ENCODE measurements at regions not wholly inside any gene's neighbourhood (a gene's known extent, or its start where the extent isn't known, plus 50 kb on each side); places are given as distances from the start of the nearest gene placed in this dataset.
A peak's percentile ranks its signal among the peaks of the same experiment; 100 is the strongest.

- TF ChIP-seq CTCF (IDR thresholded peaks at IDR 0.05; ENCODE audit: low read depth, low read length, missing control alignments): no peak
- no peak overlapping the region for H3K4me3 ChIP-seq (replicated peaks; ENCODE audit: low read depth, low read length)
- peak; percentile 84 for DNase-seq (ENCODE audit: extremely low read depth, low read depth)
These were observed 195.4 kb downstream of the SKIDA1 start for GRCh38 chr10:21329995-21330627.

- no peak for TF ChIP-seq CTCF (IDR thresholded peaks at IDR 0.05; ENCODE audit: low read depth, low read length, missing control alignments)
- H3K4me3 ChIP-seq (replicated peaks; ENCODE audit: low read depth, low read length): no peak overlapping the region
- no peak for DNase-seq (ENCODE audit: extremely low read depth, low read depth)
These were observed 198.0 kb downstream of the SKIDA1 start for GRCh38 chr10:21327289-21327993.

- H3K4me3 ChIP-seq (replicated peaks; ENCODE audit: low read depth, low read length): no peak overlapping the region
- TF ChIP-seq CTCF (IDR thresholded peaks at IDR 0.05; ENCODE audit: low read depth, low read length, missing control alignments): no peak
- DNase-seq (ENCODE audit: extremely low read depth, low read depth): no peak
These were observed 198.7 kb downstream of the SKIDA1 start for GRCh38 chr10:21326594-21327288.

GRCh38 chr10:21318540-21319167 is 206.8 kb downstream of the SKIDA1 start:
- no peak overlapping the region for H3K4me3 ChIP-seq (replicated peaks; ENCODE audit: low read depth, low read length)
- no peak for TF ChIP-seq CTCF (IDR thresholded peaks at IDR 0.05; ENCODE audit: low read depth, low read length, missing control alignments)
- DNase-seq (ENCODE audit: extremely low read depth, low read depth): no peak

GRCh38 chr10:21317902-21318301 is 207.6 kb downstream of the SKIDA1 start:
- no peak overlapping the region for H3K4me3 ChIP-seq (replicated peaks; ENCODE audit: low read depth, low read length)
- DNase-seq (ENCODE audit: extremely low read depth, low read depth): peak; percentile 72
- TF ChIP-seq CTCF (IDR thresholded peaks at IDR 0.05; ENCODE audit: low read depth, low read length, missing control alignments): no peak

- no peak for TF ChIP-seq CTCF (IDR thresholded peaks at IDR 0.05; ENCODE audit: low read depth, low read length, missing control alignments)
- peak; percentile 84 for DNase-seq (ENCODE audit: extremely low read depth, low read depth)
- no peak overlapping the region for H3K4me3 ChIP-seq (replicated peaks; ENCODE audit: low read depth, low read length)
These were observed 209.7 kb downstream of the SKIDA1 start for GRCh38 chr10:21315645-21316220.

Data from HFF-Myc (cell line).